Kidney epithelial cell (primary cell): ENCODE measurements at regions not wholly inside any gene's neighbourhood (a gene's known extent, or its start where the extent isn't known, plus 50 kb on each side); places are given as distances from the start of the nearest gene placed in this dataset.

Source experiments
- DNase-seq: peaks from one replicate; pipeline ENCODE4 v3.0.0-alpha.2; 2010; ENCODE audit warnings: low read depth
- H3K27me3 ChIP-seq: 2 replicates; pipeline ENCODE4 v1.6.0; 2011; ENCODE audit warnings: low read length; ENCODE audit not compliant: control insufficient read depth, insufficient read depth
- H3K36me3 ChIP-seq: 2 replicates; pipeline ENCODE4 v1.5.1; 2011; ENCODE audit warnings: low read length; ENCODE audit not compliant: control insufficient read depth, insufficient read depth
- H3K4me3 ChIP-seq: 2 replicates; pipeline ENCODE4 v1.5.1; 2011; ENCODE audit warnings: low read depth, mild to moderate bottlenecking, control low read depth, low read length
- CTCF ChIP-seq: IDR thresholded peaks from 2 replicates; pipeline ENCODE4 v1.5.1; 2011; ENCODE audit warnings: mild to moderate bottlenecking, moderate library complexity, low read length, control low read depth, inconsistent platforms; ENCODE audit not compliant: insufficient read depth, poor library complexity, severe bottlenecking

GRCh38 chr3:118001380-118001779, 1033.3 kb downstream of the IGSF11 start:
- no peak overlapping the region for H3K4me3 ChIP-seq
- no peak for TF ChIP-seq CTCF
- H3K36me3 ChIP-seq, result no peaks in the 10 kb centered on the region
- DNase-seq, result no peak
- H3K27me3 ChIP-seq, result peaks cover 10% of the 10 kb centered on the region

GRCh38 chr3:118011910-118012309, 1022.7 kb downstream of the IGSF11 start:
- no peaks in the 10 kb centered on the region for H3K27me3 ChIP-seq

GRCh38 chr3:118029049-118029448, 1005.6 kb downstream of the IGSF11 start:
- no peaks in the 10 kb centered on the region for H3K27me3 ChIP-seq
- no peaks in the 10 kb centered on the region for H3K36me3 ChIP-seq
- no peak for DNase-seq
- no peak overlapping the region for H3K4me3 ChIP-seq
- no peak for TF ChIP-seq CTCF

More at GRCh38 chr3:118011910-118012309, 1022.7 kb downstream of the IGSF11 start:
- no peak for DNase-seq
- no peak for TF ChIP-seq CTCF
- H3K36me3 ChIP-seq, result no peaks in the 10 kb centered on the region
- H3K4me3 ChIP-seq, result no peak overlapping the region

- no peak for DNase-seq
- no peaks in the 10 kb centered on the region for H3K27me3 ChIP-seq
- no peak overlapping the region for H3K4me3 ChIP-seq
- no peak for TF ChIP-seq CTCF
- H3K36me3 ChIP-seq, result no peaks in the 10 kb centered on the region
Observed at GRCh38 chr3:118036215-118036614, 998.4 kb downstream of the IGSF11 start.

- TF ChIP-seq CTCF, result no peak
- DNase-seq, result no peak
- H3K27me3 ChIP-seq, result no peaks in the 10 kb centered on the region
- no peak overlapping the region for H3K4me3 ChIP-seq
- H3K36me3 ChIP-seq, result no peaks in the 10 kb centered on the region
Observed at GRCh38 chr3:118055381-118055780, 979.3 kb downstream of the IGSF11 start.

- H3K4me3 ChIP-seq, result no peak overlapping the region
- H3K36me3 ChIP-seq, result no peaks in the 10 kb centered on the region
- H3K27me3 ChIP-seq, result no peaks in the 10 kb centered on the region
- no peak for TF ChIP-seq CTCF
- no peak for DNase-seq
Observed at GRCh38 chr3:118057086-118057485, 977.6 kb downstream of the IGSF11 start.
